Ectodermal cell (in vitro differentiated cells): ENCODE measurements at regions not wholly inside any gene's neighbourhood (a gene's known extent, or its start where the extent isn't known, plus 50 kb on each side); places are given as distances from the start of the nearest gene placed in this dataset.
"Not testable (repeated sequence)": the region's sequence is repeated elsewhere in the genome, so short reads cannot be mapped to it uniquely, and the experiment has no call there.

Experiments
- H3K27ac ChIP-seq: 2 replicates; pipeline ENCODE4 v1.7.0; 2013; ENCODE audit warnings: mild to moderate bottlenecking, low read depth, low read length; ENCODE audit not compliant: insufficient read depth, poor library complexity, severe bottlenecking
- H3K27me3 ChIP-seq: 2 replicates; pipeline ENCODE4 v1.7.0; 2013; ENCODE audit warnings: mild to moderate bottlenecking, low read length; ENCODE audit not compliant: insufficient read depth, control insufficient read depth, poor library complexity, severe bottlenecking
- H3K36me3 ChIP-seq: one replicate; pipeline ENCODE4 v1.7.0; 2013; ENCODE audit warnings: low read length; ENCODE audit not compliant: control insufficient read depth, insufficient read depth
- H3K4me1 ChIP-seq: one replicate; pipeline ENCODE4 v1.7.0; 2013; ENCODE audit warnings: low read length; ENCODE audit not compliant: control insufficient read depth, insufficient read depth
- H3K4me3 ChIP-seq: 2 replicates; pipeline ENCODE4 v1.7.0; 2013; ENCODE audit warnings: low read depth, low read length, control low read depth; ENCODE audit not compliant: insufficient read depth
- H3K9me3 ChIP-seq: 2 replicates; pipeline ENCODE4 v1.7.0; 2013; ENCODE audit warnings: mild to moderate bottlenecking, low read length, moderate library complexity; ENCODE audit not compliant: control insufficient read depth
- WGBS, 2 experiments: methylation state at CpG; one replicate each; pipeline ENCODE4 v1.1.7; 2013; ENCODE audit warnings: missing lambda C conversion rate in 2 of 2; 5-methylcytosine and 5-hydroxymethylcytosine counted together

GRCh38 chr1:38507563-38507962 is 352.0 kb downstream of the RRAGC start:
- Histone ChIP-seq H3K4me3 (no peak overlapping the region), H3K27me3 (no peaks in the 10 kb centered on the region), H3K9me3 (no peaks in the 10 kb centered on the region), H3K36me3 (no peaks in the 10 kb centered on the region), H3K4me1 (peaks cover 10% of the 10 kb centered on the region), H3K27ac (no peak overlapping the region)
- 86 to 91% methylated on average over 6 of the region's 6 CpGs for WGBS, 2 experiments

- H3K27me3 ChIP-seq = no peaks in the 10 kb centered on the region
- H3K27ac ChIP-seq = no peak overlapping the region
- no peaks in the 10 kb centered on the region for H3K36me3 ChIP-seq
- WGBS, 2 experiments = 54 to 65% methylated on average over 8 of the region's 8 CpGs
- H3K4me1 ChIP-seq = peaks cover 10% of the 10 kb centered on the region
- H3K4me3 ChIP-seq = no peak overlapping the region
- no peaks in the 10 kb centered on the region for H3K9me3 ChIP-seq
Measured at GRCh38 chr1:38505944-38506343, 353.6 kb downstream of the RRAGC start.

- Histone ChIP-seq H3K27me3 (no peaks in the 10 kb centered on the region), H3K9me3 (no peaks in the 10 kb centered on the region), H3K4me3 (no peak overlapping the region), H3K27ac (no peak overlapping the region), H3K36me3 (no peaks in the 10 kb centered on the region), H3K4me1 (peaks cover 22% of the 10 kb centered on the region)
- 35 to 38% methylated on average over 4 of the region's 4 CpGs for WGBS, 2 experiments
Measured at GRCh38 chr1:38502758-38503157, 356.8 kb downstream of the RRAGC start.

GRCh38 chr1:38500891-38501290 is 358.7 kb downstream of the RRAGC start:
- 85 to 93% methylated on average over 2 of the region's 2 CpGs for WGBS, 2 experiments
- no peak overlapping the region for H3K4me3 ChIP-seq
- no peaks in the 10 kb centered on the region for H3K36me3 ChIP-seq
- no peaks in the 10 kb centered on the region for H3K27me3 ChIP-seq
- H3K27ac ChIP-seq = no peak overlapping the region
- H3K9me3 ChIP-seq = no peaks in the 10 kb centered on the region
- peaks cover 18% of the 10 kb centered on the region for H3K4me1 ChIP-seq

GRCh38 chr1:38500352-38500751 is 359.2 kb downstream of the RRAGC start:
- Histone ChIP-seq H3K9me3 (no peaks in the 10 kb centered on the region), H3K27ac (no peak overlapping the region), H3K4me1 (peaks cover 17% of the 10 kb centered on the region), H3K36me3 (no peaks in the 10 kb centered on the region), H3K27me3 (no peaks in the 10 kb centered on the region), H3K4me3 (no peak overlapping the region)
- 88 to 96% methylated on average over 1 to 2 of the region's 2 CpGs for WGBS, 2 experiments

GRCh38 chr1:38498686-38499085 is 360.9 kb downstream of the RRAGC start:
- H3K9me3 ChIP-seq = no peaks in the 10 kb centered on the region
- peaks cover 17% of the 10 kb centered on the region for H3K4me1 ChIP-seq
- H3K27me3 ChIP-seq = no peaks in the 10 kb centered on the region
- H3K4me3 ChIP-seq = no peak overlapping the region
- 31 to 39% methylated on average over 7 of the region's 7 CpGs for WGBS, 2 experiments
- no peak overlapping the region for H3K27ac ChIP-seq
- H3K36me3 ChIP-seq = no peaks in the 10 kb centered on the region

GRCh38 chr1:38497921-38498656 is 361.5 kb downstream of the RRAGC start:
- H3K36me3 ChIP-seq = no peaks in the 10 kb centered on the region
- H3K27me3 ChIP-seq = no peaks in the 10 kb centered on the region
- peaks cover 17% of the 10 kb centered on the region for H3K4me1 ChIP-seq
- WGBS, 2 experiments = 58 to 60% methylated on average over 7 of the region's 7 CpGs
- no peak overlapping the region for H3K4me3 ChIP-seq
- H3K27ac ChIP-seq = no peak overlapping the region
- H3K9me3 ChIP-seq = no peaks in the 10 kb centered on the region

GRCh38 chr1:38493306-38493705 is 366.3 kb downstream of the RRAGC start:
- not testable (repeated sequence) for H3K9me3 ChIP-seq, H3K27me3 ChIP-seq
- WGBS, 2 experiments = 81 to 92% methylated on average over 3 of the region's 3 CpGs

GRCh38 chr1:38489844-38490270 is 369.7 kb downstream of the RRAGC start:
- Histone ChIP-seq H3K27me3 (no peaks in the 10 kb centered on the region), H3K36me3 (no peaks in the 10 kb centered on the region), H3K27ac (no peak overlapping the region), H3K4me3 (no peak overlapping the region), H3K9me3 (no peaks in the 10 kb centered on the region), H3K4me1 (peaks cover 17% of the 10 kb centered on the region)
- 49 to 55% methylated on average over 5 to 6 of the region's 6 CpGs for WGBS, 2 experiments

More at GRCh38 chr1:38493306-38493705, 366.3 kb downstream of the RRAGC start:
- not testable (repeated sequence) for H3K27ac ChIP-seq, H3K4me1 ChIP-seq, H3K4me3 ChIP-seq, H3K36me3 ChIP-seq

- 95 to 96% methylated on average over 5 to 6 of the region's 6 CpGs for WGBS, 2 experiments
- H3K36me3 ChIP-seq = no peaks in the 10 kb centered on the region
- no peak overlapping the region for H3K27ac ChIP-seq
- H3K4me3 ChIP-seq = no peak overlapping the region
- H3K9me3 ChIP-seq = no peaks in the 10 kb centered on the region
- H3K4me1 ChIP-seq = peaks cover 26% of the 10 kb centered on the region
- no peaks in the 10 kb centered on the region for H3K27me3 ChIP-seq
Measured at GRCh38 chr1:38488162-38488898, 371.2 kb downstream of the RRAGC start.
